ENCODE measurements at regions not wholly inside any gene's neighbourhood (a gene's known extent, or its start where the extent isn't known, plus 50 kb on each side); places are given as distances from the start of the nearest gene placed in this dataset.
"Not testable (repeated sequence)": the region's sequence is repeated elsewhere in the genome, so short reads cannot be mapped to it uniquely, and the experiment has no call there.

GRCh38 chr1:190667914-190668313 is 190.2 kb upstream of the BRINP3 start:
- Mint-ChIP-seq H3K27me3 (ENCODE audit: low read depth) (no peaks in the 10 kb centered on the region), H3K27ac (no peak overlapping the region), H3K9me3 (peaks cover 17% of the 10 kb centered on the region), H3K4me1 (peaks cover 5% of the 10 kb centered on the region), H3K4me3 (no peak overlapping the region), H3K36me3 (no peaks in the 10 kb centered on the region)
- TF ChIP-seq CTCF (IDR thresholded peaks at IDR 0.05; ENCODE audit: unreplicated experiment): no peak
- DNase-seq (ENCODE audit: low spot score in 2 of 2, unreplicated experiment in 2 of 2): no peak

GRCh38 chr1:190679044-190679443 is 201.4 kb upstream of the BRINP3 start:
- H3K36me3 Mint-ChIP-seq: no peaks in the 10 kb centered on the region
- no peak overlapping the region for H3K4me3 Mint-ChIP-seq
- H3K4me1 Mint-ChIP-seq: no peaks in the 10 kb centered on the region
- H3K27ac Mint-ChIP-seq: no peak overlapping the region
- peaks cover 1% of the 10 kb centered on the region for H3K27me3 Mint-ChIP-seq (ENCODE audit: low read depth)
- DNase-seq (ENCODE audit: low spot score in 2 of 2, unreplicated experiment in 2 of 2): no peak
- peaks cover 3% of the 10 kb centered on the region for H3K9me3 Mint-ChIP-seq
- TF ChIP-seq CTCF (IDR thresholded peaks at IDR 0.05; ENCODE audit: unreplicated experiment): no peak

- H3K27ac Mint-ChIP-seq: no peak overlapping the region
- no peaks in the 10 kb centered on the region for H3K4me1 Mint-ChIP-seq
- no peaks in the 10 kb centered on the region for H3K36me3 Mint-ChIP-seq
- DNase-seq (ENCODE audit: low spot score in 2 of 2, unreplicated experiment in 2 of 2): no peak
- no peak overlapping the region for H3K4me3 Mint-ChIP-seq
- H3K27me3 Mint-ChIP-seq (ENCODE audit: low read depth): peaks cover 3% of the 10 kb centered on the region
- no peak for TF ChIP-seq CTCF (IDR thresholded peaks at IDR 0.05; ENCODE audit: unreplicated experiment)
- H3K9me3 Mint-ChIP-seq: no peaks in the 10 kb centered on the region
Measured at GRCh38 chr1:190679454-190679853, 201.8 kb upstream of the BRINP3 start.

- Mint-ChIP-seq H3K36me3 (no peaks in the 10 kb centered on the region), H3K9me3 (no peaks in the 10 kb centered on the region), H3K27me3 (ENCODE audit: low read depth) (peaks cover 3% of the 10 kb centered on the region), H3K4me1 (no peaks in the 10 kb centered on the region), H3K27ac (no peak overlapping the region), H3K4me3 (no peak overlapping the region)
- no peak for TF ChIP-seq CTCF (IDR thresholded peaks at IDR 0.05; ENCODE audit: unreplicated experiment)
- no peak for DNase-seq (ENCODE audit: low spot score in 2 of 2, unreplicated experiment in 2 of 2)
Measured at GRCh38 chr1:190679983-190680382, 202.3 kb upstream of the BRINP3 start.

GRCh38 chr1:190685676-190686075 is 208.0 kb upstream of the BRINP3 start:
- DNase-seq (ENCODE audit: low spot score in 2 of 2, unreplicated experiment in 2 of 2): no peak
- Mint-ChIP-seq H3K4me1 (peaks cover 2% of the 10 kb centered on the region), H3K9me3 (peaks cover 4% of the 10 kb centered on the region), H3K4me3 (no peak overlapping the region), H3K36me3 (no peaks in the 10 kb centered on the region), H3K27ac (no peak overlapping the region), H3K27me3 (ENCODE audit: low read depth) (peaks cover 3% of the 10 kb centered on the region)
- TF ChIP-seq CTCF (IDR thresholded peaks at IDR 0.05; ENCODE audit: unreplicated experiment): no peak

- H3K36me3 Mint-ChIP-seq: no peaks in the 10 kb centered on the region
- DNase-seq (ENCODE audit: low spot score in 2 of 2, unreplicated experiment in 2 of 2): no peak
- peaks cover 2% of the 10 kb centered on the region for H3K4me1 Mint-ChIP-seq
- H3K27ac Mint-ChIP-seq: no peak overlapping the region
- H3K4me3 Mint-ChIP-seq: no peak overlapping the region
- no peak for TF ChIP-seq CTCF (IDR thresholded peaks at IDR 0.05; ENCODE audit: unreplicated experiment)
- peaks cover 5% of the 10 kb centered on the region for H3K9me3 Mint-ChIP-seq
- peaks cover 3% of the 10 kb centered on the region for H3K27me3 Mint-ChIP-seq (ENCODE audit: low read depth)
Measured at GRCh38 chr1:190688096-190688495, 210.4 kb upstream of the BRINP3 start.

GRCh38 chr1:190698488-190698887 is 220.8 kb upstream of the BRINP3 start:
- H3K4me3 Mint-ChIP-seq; DNase-seq (ENCODE audit: low spot score in 2 of 2, unreplicated experiment in 2 of 2); H3K27ac Mint-ChIP-seq; H3K27me3 Mint-ChIP-seq (ENCODE audit: low read depth); H3K4me1 Mint-ChIP-seq; H3K36me3 Mint-ChIP-seq; H3K9me3 Mint-ChIP-seq: not testable (repeated sequence)
